ENCODE measurements at regions not wholly inside any gene's neighbourhood (a gene's known extent, or its start where the extent isn't known, plus 50 kb on each side); places are given as distances from the start of the nearest gene placed in this dataset.

GRCh38 chr6:67493682-67494081 is 1141.4 kb upstream of the ADGRB3 start:
- TF ChIP-seq CTCF (IDR thresholded peaks at IDR 0.05; ENCODE audit: low read length) (no peak), EZH2 (optimal IDR thresholded peaks at IDR 0.05; ENCODE audit: low read depth, low read length) (no peak), EZH2phosphoT487 (IDR thresholded peaks at IDR 0.05; ENCODE audit: low read length) (no peak)
